ENCODE measurements at regions not wholly inside any gene's neighbourhood (a gene's known extent, or its start where the extent isn't known, plus 50 kb on each side); places are given as distances from the start of the nearest gene placed in this dataset.

- DNase-seq, result no peak
Measured at GRCh38 chr10:52933748-52934147, 161.2 kb upstream of the MBL2 start.

- no peak for DNase-seq
Measured at GRCh38 chr10:52927678-52928077, 155.1 kb upstream of the MBL2 start.

DNA sequence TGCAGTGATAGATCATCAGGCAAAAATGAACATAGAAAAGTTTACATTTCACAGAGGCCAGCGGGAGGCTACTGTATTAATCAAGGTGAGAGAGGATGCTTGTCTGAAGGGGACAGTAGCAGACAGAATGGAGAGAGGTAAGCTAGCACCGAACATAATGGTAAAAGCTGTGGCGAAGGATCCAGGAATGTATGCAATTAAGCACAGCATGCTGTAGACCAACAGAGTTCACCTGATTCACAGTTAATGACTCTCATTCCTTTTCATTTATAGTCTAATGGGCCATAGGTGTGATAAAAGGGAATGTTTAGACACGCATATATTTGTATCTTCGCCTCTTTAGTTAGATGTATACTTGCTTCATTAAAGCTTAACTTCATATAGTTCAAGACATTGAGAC, 150.9 kb upstream of the MBL2 start:
- DNase-seq, result no peak

DNA sequence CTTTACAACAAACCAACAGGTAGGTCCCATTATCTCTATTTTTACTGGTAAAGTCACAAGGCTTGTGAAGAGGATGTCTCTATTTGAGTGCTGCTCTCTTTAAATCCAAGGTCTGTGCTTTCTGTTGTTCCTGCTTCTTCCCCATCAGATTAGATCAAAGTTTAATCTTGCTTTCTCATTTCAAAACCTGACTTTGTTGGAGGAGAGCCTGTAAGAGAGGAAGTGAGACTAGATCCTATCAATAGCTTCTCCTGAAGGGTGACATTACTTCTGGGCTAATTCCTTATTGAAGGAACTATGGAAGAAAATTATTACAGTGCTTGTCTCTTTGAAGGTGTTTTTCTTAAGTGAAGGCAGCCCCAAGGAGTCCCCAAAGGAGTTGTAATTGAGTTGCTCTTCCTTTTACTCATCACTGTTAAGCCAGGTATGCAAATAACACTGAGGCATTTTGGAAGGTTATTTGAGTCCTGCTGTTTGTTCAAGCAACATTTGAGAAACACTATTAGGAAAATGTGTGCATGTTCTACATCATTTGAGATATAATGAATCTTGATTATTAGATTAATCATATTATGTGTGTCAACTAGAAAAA, 146.2 kb upstream of the MBL2 start:
- DNase-seq, result no peak

GRCh38 chr10:52915391-52915790, 142.8 kb upstream of the MBL2 start:
- no peak for DNase-seq

- DNase-seq, result no peak
Measured at GRCh38 chr10:52911163-52911562, 138.6 kb upstream of the MBL2 start.

GRCh38 chr10:52908478-52908877, 135.9 kb upstream of the MBL2 start:
- DNase-seq, result no peak

- peak; percentile 79 for DNase-seq
Measured at GRCh38 chr10:52906046-52906445, 133.5 kb upstream of the MBL2 start.

GRCh38 chr10:52903397-52903938, 130.9 kb upstream of the MBL2 start:
- DNase-seq, result no peak

DNA sequence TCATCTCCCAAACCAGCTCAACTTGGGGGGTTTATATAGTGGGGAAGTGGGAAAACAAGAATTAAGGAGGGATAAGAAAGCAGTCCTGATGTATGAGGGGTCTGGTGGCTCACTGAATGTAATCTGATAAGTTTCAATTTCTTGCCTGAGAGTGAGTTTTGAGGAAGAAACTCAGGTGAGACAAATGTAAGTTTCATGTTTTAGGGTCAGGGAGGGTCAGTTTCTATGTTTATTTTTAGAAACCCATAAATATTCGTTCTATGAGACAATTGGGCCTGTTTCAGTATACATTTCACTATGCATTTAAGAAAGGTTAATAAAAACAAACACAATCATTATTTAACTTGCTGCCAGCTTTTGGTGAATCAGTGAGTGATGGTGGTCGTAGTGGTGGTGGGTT, 128.0 kb upstream of the MBL2 start:
- no peak for DNase-seq

DNA sequence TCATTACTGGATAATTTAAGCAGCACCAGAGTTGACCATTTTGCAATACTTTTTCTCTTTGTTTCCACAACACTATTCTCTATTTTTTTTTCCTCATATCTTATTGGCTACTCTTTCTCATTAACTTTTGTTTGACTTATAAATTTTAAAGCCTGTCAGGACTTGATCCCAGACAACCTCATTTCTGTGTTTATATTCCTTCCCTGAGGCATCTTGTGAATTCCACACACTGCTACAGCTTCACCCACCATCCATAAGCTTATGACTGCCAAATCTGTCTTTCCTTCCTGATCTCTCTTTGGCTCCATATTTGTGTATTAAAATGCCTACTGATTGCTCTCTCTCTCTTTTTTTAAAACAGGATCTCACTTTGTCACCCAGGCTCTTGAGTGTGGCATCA, 124.6 kb upstream of the MBL2 start:
- no peak for DNase-seq

DNA sequence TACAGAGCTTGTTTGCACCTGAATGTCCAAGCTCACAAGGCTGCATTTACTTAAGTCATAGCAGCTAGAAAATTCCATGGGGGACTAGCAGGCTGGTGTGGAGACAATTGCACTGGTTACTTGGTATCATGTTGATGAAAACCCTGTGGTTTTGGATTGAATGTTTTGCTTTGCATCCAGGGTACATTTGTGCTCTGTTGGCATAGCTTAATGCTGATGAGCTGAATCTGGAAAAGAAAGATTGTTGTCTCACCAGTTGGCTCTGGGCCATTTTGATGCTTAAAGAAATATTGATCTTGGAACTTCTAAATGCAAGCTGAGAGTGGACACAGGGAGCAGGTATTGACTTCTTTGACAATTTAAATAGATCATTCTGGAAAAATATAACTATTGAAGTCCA, 122.5 kb upstream of the MBL2 start:
- DNase-seq, result peak; percentile 22

- no peak for DNase-seq
Measured at GRCh38 chr10:52890281-52890680, 117.7 kb upstream of the MBL2 start.

GRCh38 chr10:52889611-52890010, 117.0 kb upstream of the MBL2 start:
- no peak for DNase-seq

GRCh38 chr10:52883996-52884871, 111.7 kb upstream of the MBL2 start:
- DNase-seq, result peak; percentile 99

DNA sequence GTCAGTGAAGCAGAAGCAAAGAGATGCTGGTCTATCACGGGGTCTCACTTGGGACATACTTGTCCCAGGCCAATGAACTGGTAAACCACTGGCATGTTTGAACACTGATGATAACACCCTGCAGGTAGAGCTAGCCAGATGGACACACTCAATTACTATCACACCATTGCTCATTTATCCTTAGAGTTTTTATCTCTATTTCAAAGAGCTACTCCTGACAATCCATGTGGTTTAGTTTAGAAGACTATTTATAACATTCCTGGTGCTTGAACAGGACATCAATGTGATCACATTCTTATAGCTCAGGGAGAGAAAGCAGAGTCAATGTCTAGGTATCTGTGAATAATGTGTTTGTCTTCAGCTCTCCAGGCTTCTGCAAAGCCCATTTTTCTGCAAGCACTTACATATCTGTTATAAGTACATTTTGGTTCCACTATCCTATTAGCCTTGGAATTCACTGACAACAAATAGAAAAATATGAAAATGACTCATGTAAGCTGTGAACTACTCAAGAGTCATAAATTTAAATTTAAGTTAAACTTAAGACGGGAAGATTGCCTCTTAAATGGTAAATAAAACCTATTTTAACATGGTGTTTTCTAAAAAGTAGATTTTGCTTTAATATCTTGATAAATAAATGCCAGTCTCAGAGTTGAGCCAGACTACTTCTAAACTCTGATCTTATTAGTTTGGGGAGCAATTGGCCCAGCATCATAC, 106.7 kb upstream of the MBL2 start:
- peak; percentile 88 for DNase-seq

- no peak for DNase-seq
Measured at GRCh38 chr10:52877451-52877850, 104.9 kb upstream of the MBL2 start.

- DNase-seq, result no peak
Measured at GRCh38 chr10:52875336-52875735, 102.8 kb upstream of the MBL2 start.

DNA sequence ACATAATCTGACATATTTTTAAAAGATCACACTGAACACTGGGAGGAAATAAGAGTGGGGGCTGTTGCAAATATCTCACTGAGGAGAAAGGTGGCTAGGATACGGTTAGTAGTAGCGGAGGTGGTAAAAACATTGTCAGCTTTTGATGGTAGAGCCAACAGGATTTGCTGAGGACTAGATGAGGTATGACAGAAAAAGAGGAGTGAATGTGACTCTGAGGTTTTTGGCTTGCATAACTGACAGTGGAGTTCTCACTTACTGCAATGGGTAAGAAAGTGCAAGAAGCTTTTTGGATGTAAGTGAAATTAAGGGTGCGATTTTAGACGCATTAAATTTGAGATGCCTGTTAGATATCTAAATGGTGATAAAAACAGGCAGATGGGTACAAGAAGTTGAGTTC, 102.0 kb upstream of the MBL2 start:
- DNase-seq, result no peak

GRCh38 chr10:52871191-52871843, 98.7 kb upstream of the MBL2 start:
- no peak for DNase-seq

DNA sequence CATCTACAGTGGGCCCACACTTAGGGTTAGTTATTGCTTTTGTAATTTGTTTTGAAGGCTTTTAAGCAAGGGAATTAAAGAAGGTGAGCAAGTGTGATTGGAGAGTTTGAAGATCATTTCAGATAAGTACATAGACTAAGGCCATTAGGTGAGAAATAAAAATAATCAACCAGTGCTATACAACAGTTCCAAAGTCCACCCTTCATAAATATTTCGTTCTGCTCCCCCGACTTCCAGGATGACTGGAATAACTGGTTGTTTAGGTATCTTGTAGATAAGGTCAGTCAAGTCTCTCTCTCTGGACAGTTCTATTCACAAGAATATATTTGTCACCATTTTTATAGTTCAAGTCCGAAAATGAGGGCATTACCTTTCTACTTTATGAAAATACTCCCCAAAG, 98.0 kb upstream of the MBL2 start:
- DNase-seq, result no peak

GRCh38 chr10:52869864-52870263, 97.3 kb upstream of the MBL2 start:
- no peak for DNase-seq

DNA sequence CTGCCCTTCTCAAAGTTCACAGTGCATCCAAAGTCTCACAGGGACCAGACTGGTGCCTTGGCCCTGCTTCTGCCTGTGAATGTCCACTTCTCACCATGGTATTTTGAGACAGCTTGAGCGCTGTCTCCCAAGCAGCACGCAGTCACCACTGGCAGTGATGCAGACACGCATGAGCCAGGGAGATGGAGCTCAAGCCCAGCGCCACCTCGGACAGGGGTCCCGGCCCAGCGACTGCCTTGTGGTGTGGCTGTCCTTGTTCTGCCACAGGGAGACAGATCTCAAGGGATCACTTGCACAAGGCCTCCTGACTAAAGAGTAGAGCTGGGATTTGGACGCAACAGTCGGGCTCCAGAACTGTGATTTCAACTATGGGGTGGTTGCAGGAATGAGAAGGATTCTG, 92.6 kb upstream of the MBL2 start:
- DNase-seq, result no peak

All from kidney glomerular epithelial cell (primary cell).